H9 (cell line): ENCODE measurements at regions not wholly inside any gene's neighbourhood (a gene's known extent, or its start where the extent isn't known, plus 50 kb on each side); places are given as distances from the start of the nearest gene placed in this dataset.

ENCODE experiments used
- DNase-seq: peaks from one replicate; pipeline ENCODE4 v3.0.0-alpha.2; 2017
- H2AFZ ChIP-seq: one replicate; pipeline ENCODE4 v1.6.1; 2013; ENCODE audit warnings: mild to moderate bottlenecking, low read length, control low read depth, moderate library complexity
- H2AK5ac ChIP-seq: 2 replicates; pipeline ENCODE4 v1.6.1; 2013; ENCODE audit warnings: low read length, control low read depth, mixed read lengths; ENCODE audit not compliant: insufficient read length
- H2BK120ac ChIP-seq: one replicate; pipeline ENCODE4 v1.6.1; 2013; ENCODE audit warnings: low read depth, mild to moderate bottlenecking, low read length, control low read depth, inconsistent platforms; ENCODE audit not compliant: poor library complexity, severe bottlenecking
- H2BK12ac ChIP-seq: 2 replicates; pipeline ENCODE4 v1.6.1; 2013; ENCODE audit warnings: low read length, control low read depth, mixed read lengths, low read depth; ENCODE audit not compliant: insufficient read length
- H2BK15ac ChIP-seq: 2 replicates; pipeline ENCODE4 v1.6.1; 2013; ENCODE audit warnings: low read depth, low read length, control low read depth
- H2BK20ac ChIP-seq: one replicate; pipeline ENCODE4 v1.6.1; 2013; ENCODE audit warnings: low read depth, mild to moderate bottlenecking, low read length, control low read depth, inconsistent platforms; ENCODE audit not compliant: poor library complexity, severe bottlenecking
- H2BK5ac ChIP-seq: 2 replicates; pipeline ENCODE4 v1.6.1; 2013; ENCODE audit warnings: low read length, control low read depth, mixed read lengths; ENCODE audit not compliant: insufficient read length
- H3K14ac ChIP-seq: 2 replicates; pipeline ENCODE4 v1.6.1; 2013; ENCODE audit warnings: low read length, control low read depth; ENCODE audit not compliant: insufficient read depth
- H3K18ac ChIP-seq: 2 replicates; pipeline ENCODE4 v1.6.1; 2013; ENCODE audit warnings: low read depth, mild to moderate bottlenecking, mixed read lengths, low read length, control low read depth; ENCODE audit not compliant: insufficient read length
- H3K23ac ChIP-seq: 2 replicates; pipeline ENCODE4 v1.6.1; 2013; ENCODE audit warnings: low read length, control low read depth, mixed read lengths, low read depth; ENCODE audit not compliant: insufficient read length
- H3K23me2 ChIP-seq: 2 replicates; pipeline ENCODE4 v1.6.1; 2013; ENCODE audit warnings: low read depth, mild to moderate bottlenecking, mixed read lengths, low read length, control low read depth; ENCODE audit not compliant: insufficient read length, poor library complexity, severe bottlenecking
- H3K27ac ChIP-seq: 2 replicates; pipeline ENCODE4 v1.5.1; 2013; ENCODE audit warnings: low read length, control low read depth, mixed read lengths, low read depth; ENCODE audit not compliant: insufficient read length
- H3K27me3 ChIP-seq: 2 replicates; pipeline ENCODE4 v1.6.1; 2013; ENCODE audit warnings: low read length, control low read depth, inconsistent platforms; ENCODE audit not compliant: insufficient read depth
- H3K4ac ChIP-seq: 2 replicates; pipeline ENCODE4 v1.6.1; 2013; ENCODE audit warnings: low read depth, mild to moderate bottlenecking, control low read depth, inconsistent platforms, low read length, moderate library complexity
- H3K4me1 ChIP-seq: 2 replicates; pipeline ENCODE4 v1.6.1; 2013; ENCODE audit warnings: low read length, control low read depth, inconsistent platforms; ENCODE audit not compliant: insufficient read depth
- H3K4me2 ChIP-seq: 2 replicates; pipeline ENCODE4 v1.6.1; 2013; ENCODE audit warnings: low read length, control low read depth, mixed read lengths; ENCODE audit not compliant: insufficient read length, insufficient read depth
- H3K56ac ChIP-seq: 2 replicates; pipeline ENCODE4 v1.6.1; 2013; ENCODE audit warnings: low read depth, mild to moderate bottlenecking, mixed read lengths, low read length, control low read depth; ENCODE audit not compliant: insufficient read length
- H3K79me1 ChIP-seq: 2 replicates; pipeline ENCODE4 v1.6.1; 2013; ENCODE audit warnings: low read depth, mild to moderate bottlenecking, moderate library complexity, low read length, control low read depth, inconsistent platforms; ENCODE audit not compliant: insufficient read depth, poor library complexity, severe bottlenecking
- H3K79me2 ChIP-seq: 2 replicates; pipeline ENCODE4 v1.6.1; 2013; ENCODE audit warnings: low read length, control low read depth, inconsistent platforms; ENCODE audit not compliant: insufficient read depth
- H3K9ac ChIP-seq: 2 replicates; pipeline ENCODE4 v1.6.1; 2013; ENCODE audit warnings: low read length, control low read depth, mixed read lengths; ENCODE audit not compliant: insufficient read length; ENCODE audit errors: extremely low read depth
- H3K9me3 ChIP-seq: one replicate; pipeline ENCODE4 v1.6.1; 2013; ENCODE audit warnings: low read depth, low read length, inconsistent platforms; ENCODE audit not compliant: control insufficient read depth
- H3T11ph ChIP-seq: one replicate; pipeline ENCODE4 v1.6.1; 2013; ENCODE audit warnings: mild to moderate bottlenecking, low read length, control low read depth, inconsistent platforms
- H4K20me1 ChIP-seq: one replicate; pipeline ENCODE4 v1.6.1; 2013; ENCODE audit not compliant: control insufficient read depth, insufficient read length, insufficient read depth
- H4K5ac ChIP-seq: 2 replicates; pipeline ENCODE4 v1.6.1; 2013; ENCODE audit warnings: low read depth, mild to moderate bottlenecking, mixed read lengths, low read length, control low read depth; ENCODE audit not compliant: insufficient read length
- H4K8ac ChIP-seq: replicated peaks from 2 replicates; pipeline ENCODE4 v1.6.1; 2013; ENCODE audit warnings: low read length, control low read depth, mixed read lengths, low read depth; ENCODE audit not compliant: insufficient read length
- H4K91ac ChIP-seq: 2 replicates; pipeline ENCODE4 v1.6.1; 2013; ENCODE audit warnings: low read depth, mild to moderate bottlenecking, moderate library complexity, mixed read lengths, low read length, control low read depth; ENCODE audit not compliant: insufficient read length
- H3K27ac Mint-ChIP-seq, 3 experiments: 2 replicates in 2 of 3; 3 replicates in 1 of 3; pipeline ENCODE4 v1.8.0; 2020 to 2021; ENCODE audit warnings: mixed read lengths in 3 of 3, mild to moderate bottlenecking in 1 of 3, moderate library complexity in 1 of 3
- H3K27me3 Mint-ChIP-seq: 2 replicates; pipeline ENCODE4 v1.8.0; 2021; ENCODE audit warnings: low read depth, mild to moderate bottlenecking, moderate library complexity, mixed read lengths
- H3K36me3 Mint-ChIP-seq, 3 experiments: 2 replicates in 2 of 3; 3 replicates in 1 of 3; pipeline ENCODE4 v1.8.0; 2020 to 2021; ENCODE audit warnings: low read depth in 3 of 3, mixed read lengths in 3 of 3; ENCODE audit not compliant: insufficient read depth in 1 of 3
- H3K4me1 Mint-ChIP-seq, 2 experiments: 2 replicates each; pipeline ENCODE4 v1.8.0; 2020; ENCODE audit warnings: mixed read lengths in 2 of 2
- H3K4me3 Mint-ChIP-seq, 2 experiments: 2 replicates in 1 of 2; 3 replicates in 1 of 2; pipeline ENCODE4 v1.8.0; 2020 to 2021; ENCODE audit warnings: mild to moderate bottlenecking in 2 of 2, mixed read lengths in 2 of 2, moderate library complexity in 1 of 2
- H3K9me3 Mint-ChIP-seq, 2 experiments: 2 replicates in 1 of 2; 3 replicates in 1 of 2; pipeline ENCODE4 v1.8.0; 2020; ENCODE audit warnings: mild to moderate bottlenecking in 2 of 2, mixed read lengths in 2 of 2, moderate library complexity in 1 of 2
- WGBS: extraction: QIAGEN DNeasy Blood & Tissue Kit; methylation state at CpG from one replicate; pipeline ENCODE4 v1.1.7; 2013; ENCODE audit warnings: missing lambda C conversion rate, low lambda C conversion rate, mixed read lengths; ENCODE audit not compliant: insufficient read length; ENCODE audit errors: extremely low coverage; 5-methylcytosine and 5-hydroxymethylcytosine counted together
- TF ChIP-seq, protein P1 (sequence below): fragments of 200-600 bp; sonication (generic); conservative IDR thresholded peaks from 3 replicates; pipeline ENCODE4 v1.8.0; 2021; ENCODE audit warnings: antibody characterized with exemption, mild to moderate bottlenecking

DNA sequence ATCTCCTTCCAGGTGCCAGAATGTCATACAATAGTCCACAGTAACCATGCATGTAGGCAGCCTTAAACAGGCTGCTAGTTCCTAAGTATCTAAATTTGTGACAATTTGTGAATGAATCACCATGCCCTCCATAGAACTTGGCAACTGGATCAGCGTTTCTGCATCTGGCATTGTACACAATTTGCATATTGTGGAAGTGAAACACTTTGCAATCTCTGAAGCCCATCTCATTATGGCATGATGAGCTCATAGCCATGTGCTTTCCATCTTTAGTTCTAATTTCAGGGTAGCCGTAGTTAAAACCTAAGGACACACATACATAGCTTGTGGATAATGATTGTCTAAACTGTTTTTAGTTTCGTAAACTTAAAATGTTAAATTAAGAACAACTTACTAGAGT, 573.6 kb downstream of the PPP4R3C start:
- H3K4me2 ChIP-seq = no peak overlapping the region
- TF ChIP-seq, protein P1, sequence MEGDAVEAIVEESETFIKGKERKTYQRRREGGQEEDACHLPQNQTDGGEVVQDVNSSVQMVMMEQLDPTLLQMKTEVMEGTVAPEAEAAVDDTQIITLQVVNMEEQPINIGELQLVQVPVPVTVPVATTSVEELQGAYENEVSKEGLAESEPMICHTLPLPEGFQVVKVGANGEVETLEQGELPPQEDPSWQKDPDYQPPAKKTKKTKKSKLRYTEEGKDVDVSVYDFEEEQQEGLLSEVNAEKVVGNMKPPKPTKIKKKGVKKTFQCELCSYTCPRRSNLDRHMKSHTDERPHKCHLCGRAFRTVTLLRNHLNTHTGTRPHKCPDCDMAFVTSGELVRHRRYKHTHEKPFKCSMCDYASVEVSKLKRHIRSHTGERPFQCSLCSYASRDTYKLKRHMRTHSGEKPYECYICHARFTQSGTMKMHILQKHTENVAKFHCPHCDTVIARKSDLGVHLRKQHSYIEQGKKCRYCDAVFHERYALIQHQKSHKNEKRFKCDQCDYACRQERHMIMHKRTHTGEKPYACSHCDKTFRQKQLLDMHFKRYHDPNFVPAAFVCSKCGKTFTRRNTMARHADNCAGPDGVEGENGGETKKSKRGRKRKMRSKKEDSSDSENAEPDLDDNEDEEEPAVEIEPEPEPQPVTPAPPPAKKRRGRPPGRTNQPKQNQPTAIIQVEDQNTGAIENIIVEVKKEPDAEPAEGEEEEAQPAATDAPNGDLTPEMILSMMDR = no peak

More for the DNA sequence above, 573.6 kb downstream of the PPP4R3C start:
- H2BK5ac ChIP-seq = no peak overlapping the region
- no peak overlapping the region for H3K27ac ChIP-seq
- WGBS = no CpG with 5 or more reads among the region's 3 CpGs
- H2BK12ac ChIP-seq = no peak overlapping the region
- H4K20me1 ChIP-seq = no peaks in the 10 kb centered on the region
- peaks cover 55 to 72% of the 10 kb centered on the region in 2 experiments for H3K9me3 Mint-ChIP-seq
- H3K27ac Mint-ChIP-seq = no peak overlapping the region
- H3T11ph ChIP-seq = no peak overlapping the region
- no peaks in the 10 kb centered on the region for H3K79me1 ChIP-seq
- no peak overlapping the region for H3K23ac ChIP-seq
- no peaks in the 10 kb centered on the region for H3K27me3 Mint-ChIP-seq
- no peak overlapping the region for H3K14ac ChIP-seq
- no peaks in the 10 kb centered on the region for H3K79me2 ChIP-seq
- H3K4me1 ChIP-seq = no peaks in the 10 kb centered on the region
- no peaks in the 10 kb centered on the region for H3K23me2 ChIP-seq
- H3K9ac ChIP-seq = no peak overlapping the region
- H2BK120ac ChIP-seq = no peak overlapping the region
- no peak overlapping the region for H2BK15ac ChIP-seq
- no peak for DNase-seq
- H4K5ac ChIP-seq = no peak overlapping the region
- no peak overlapping the region for H3K18ac ChIP-seq
- H3K27me3 ChIP-seq = no peaks in the 10 kb centered on the region
- peaks cover 3 to 8% of the 10 kb centered on the region in 2 experiments; a peak in 2 of 4 replicates for H3K4me1 Mint-ChIP-seq
- H4K91ac ChIP-seq = no peak overlapping the region
- H3K4me3 Mint-ChIP-seq = no peak overlapping the region
- H3K56ac ChIP-seq = no peak overlapping the region
- no peak overlapping the region for H2BK20ac ChIP-seq
- no peak overlapping the region for H2AK5ac ChIP-seq
- peaks cover 13% of the 10 kb centered on the region for H3K9me3 ChIP-seq
- no peak overlapping the region for H4K8ac ChIP-seq
- no peak overlapping the region for H3K4ac ChIP-seq
- H3K36me3 Mint-ChIP-seq = peaks cover 0 to 3% (median 2%) of the 10 kb centered on the region in 3 experiments; a peak in 2 of 7 replicates
- H2AFZ ChIP-seq = no peak overlapping the region
